HG03280 (cell line): ENCODE measurements at regions not wholly inside any gene's neighbourhood (a gene's known extent, or its start where the extent isn't known, plus 50 kb on each side); places are given as distances from the start of the nearest gene placed in this dataset.

Experiments used
- ATAC-seq: cut with Tn5 transposase; IDR thresholded peaks from one replicate; pipeline ENCODE4 v1.9.1; 2021; ENCODE audit warnings: mild to moderate bottlenecking, moderate library complexity; ENCODE audit not compliant: unreplicated experiment

- no peak for ATAC-seq
Observed at GRCh38 chr6:154561750-154562149, 51.3 kb upstream of the CNKSR3 start.

GRCh38 chr6:154565331-154565730 is 54.8 kb upstream of the CNKSR3 start:
- no peak for ATAC-seq

- ATAC-seq, result no peak
Observed at GRCh38 chr6:154566866-154567265, 56.4 kb upstream of the CNKSR3 start.

- no peak for ATAC-seq
Observed at GRCh38 chr6:154567695-154568220, 57.3 kb upstream of the CNKSR3 start.

GRCh38 chr6:154569156-154569862 is 58.8 kb upstream of the CNKSR3 start:
- ATAC-seq, result no peak

GRCh38 chr6:154570505-154570904 is 60.0 kb upstream of the CNKSR3 start:
- no peak for ATAC-seq

GRCh38 chr6:154572556-154572955 is 62.1 kb upstream of the CNKSR3 start:
- ATAC-seq, result no peak

GRCh38 chr6:154578004-154578559 is 67.6 kb upstream of the CNKSR3 start:
- no peak for ATAC-seq

- ATAC-seq, result no peak
Observed at GRCh38 chr6:154579046-154579445, 68.6 kb upstream of the CNKSR3 start.

- ATAC-seq, result no peak
Observed at GRCh38 chr6:154579485-154579884, 69.0 kb upstream of the CNKSR3 start.

GRCh38 chr6:154580397-154581135 is 70.1 kb upstream of the CNKSR3 start:
- no peak for ATAC-seq

- ATAC-seq, result no peak
Observed at GRCh38 chr6:154582696-154583095, 72.2 kb upstream of the CNKSR3 start.

GRCh38 chr6:154583546-154584188 is 73.2 kb upstream of the CNKSR3 start:
- ATAC-seq, result no peak

GRCh38 chr6:154590756-154591155 is 80.3 kb upstream of the CNKSR3 start:
- ATAC-seq, result no peak

- ATAC-seq, result no peak
Observed at GRCh38 chr6:154591234-154591633, 80.7 kb upstream of the CNKSR3 start.

- no peak for ATAC-seq
Observed at GRCh38 chr6:154592199-154592860, 81.8 kb upstream of the CNKSR3 start.

GRCh38 chr6:154593122-154593521 is 82.6 kb upstream of the CNKSR3 start:
- ATAC-seq, result no peak

GRCh38 chr6:154594496-154595198 is 84.2 kb upstream of the CNKSR3 start:
- no peak for ATAC-seq

- ATAC-seq, result no peak
Observed at GRCh38 chr6:154595538-154595937, 85.1 kb upstream of the CNKSR3 start.

- no peak for ATAC-seq
Observed at GRCh38 chr6:154596009-154596408, 85.5 kb upstream of the CNKSR3 start.
